ENCODE measurements at regions not wholly inside any gene's neighbourhood (a gene's known extent, or its start where the extent isn't known, plus 50 kb on each side); places are given as distances from the start of the nearest gene placed in this dataset.

GRCh38 chr12:74408601-74409166 is 129.0 kb upstream of the ATXN7L3B start:
- TF ChIP-seq EP300 (IDR thresholded peaks at IDR 0.05; ENCODE audit: borderline replicate concordance in 1 of 2, low read depth in 2 of 2, low read length in 2 of 2) (peak in 1 of 2 experiments; percentile 39; a peak in 1 of 3 replicates), RAD21 (IDR thresholded peaks at IDR 0.05 in 1 of 2, conservative IDR thresholded peaks at IDR 0.05 in 1 of 2; ENCODE audit: low read depth in 2 of 2, low read length in 2 of 2) (no peak), POLR2AphosphoS5 (IDR thresholded peaks at IDR 0.05; ENCODE audit: low read depth, low read length) (no peak), FOSL1 (IDR thresholded peaks at IDR 0.05; ENCODE audit: insufficient read depth, low read depth, low read length) (no peak), CREB1 (IDR thresholded peaks at IDR 0.05) (no peak), CEBPB (IDR thresholded peaks at IDR 0.05; ENCODE audit: low read depth, low read length) (no peak), POLR2A (IDR thresholded peaks at IDR 0.05; ENCODE audit: control extremely low read depth in 1 of 2, low read depth in 2 of 2, low read length in 2 of 2) (no peak), BCL11A (IDR thresholded peaks at IDR 0.05; ENCODE audit: low read depth in 2 of 2, low read length in 2 of 2) (no peak), CHD2 (IDR thresholded peaks at IDR 0.05; ENCODE audit: low read length) (no peak), PHF8 (conservative IDR thresholded peaks at IDR 0.05; ENCODE audit: low read depth, low read length) (no peak)
- TF ChIP-seq, protein P1, sequence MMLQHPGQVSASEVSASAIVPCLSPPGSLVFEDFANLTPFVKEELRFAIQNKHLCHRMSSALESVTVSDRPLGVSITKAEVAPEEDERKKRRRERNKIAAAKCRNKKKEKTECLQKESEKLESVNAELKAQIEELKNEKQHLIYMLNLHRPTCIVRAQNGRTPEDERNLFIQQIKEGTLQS (IDR thresholded peaks at IDR 0.05; ENCODE audit: insufficient read depth, low read depth, low read length): no peak
- TF ChIP-seq, protein P2, sequence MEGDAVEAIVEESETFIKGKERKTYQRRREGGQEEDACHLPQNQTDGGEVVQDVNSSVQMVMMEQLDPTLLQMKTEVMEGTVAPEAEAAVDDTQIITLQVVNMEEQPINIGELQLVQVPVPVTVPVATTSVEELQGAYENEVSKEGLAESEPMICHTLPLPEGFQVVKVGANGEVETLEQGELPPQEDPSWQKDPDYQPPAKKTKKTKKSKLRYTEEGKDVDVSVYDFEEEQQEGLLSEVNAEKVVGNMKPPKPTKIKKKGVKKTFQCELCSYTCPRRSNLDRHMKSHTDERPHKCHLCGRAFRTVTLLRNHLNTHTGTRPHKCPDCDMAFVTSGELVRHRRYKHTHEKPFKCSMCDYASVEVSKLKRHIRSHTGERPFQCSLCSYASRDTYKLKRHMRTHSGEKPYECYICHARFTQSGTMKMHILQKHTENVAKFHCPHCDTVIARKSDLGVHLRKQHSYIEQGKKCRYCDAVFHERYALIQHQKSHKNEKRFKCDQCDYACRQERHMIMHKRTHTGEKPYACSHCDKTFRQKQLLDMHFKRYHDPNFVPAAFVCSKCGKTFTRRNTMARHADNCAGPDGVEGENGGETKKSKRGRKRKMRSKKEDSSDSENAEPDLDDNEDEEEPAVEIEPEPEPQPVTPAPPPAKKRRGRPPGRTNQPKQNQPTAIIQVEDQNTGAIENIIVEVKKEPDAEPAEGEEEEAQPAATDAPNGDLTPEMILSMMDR (IDR thresholded peaks at IDR 0.05; ENCODE audit: control extremely low read depth in 1 of 3, insufficient read depth in 1 of 3, low read depth in 1 of 3, low read length in 3 of 3): no peak

All from H1 (cell line).